ENCODE measurements at regions not wholly inside any gene's neighbourhood (a gene's known extent, or its start where the extent isn't known, plus 50 kb on each side); places are given as distances from the start of the nearest gene placed in this dataset.

DNA sequence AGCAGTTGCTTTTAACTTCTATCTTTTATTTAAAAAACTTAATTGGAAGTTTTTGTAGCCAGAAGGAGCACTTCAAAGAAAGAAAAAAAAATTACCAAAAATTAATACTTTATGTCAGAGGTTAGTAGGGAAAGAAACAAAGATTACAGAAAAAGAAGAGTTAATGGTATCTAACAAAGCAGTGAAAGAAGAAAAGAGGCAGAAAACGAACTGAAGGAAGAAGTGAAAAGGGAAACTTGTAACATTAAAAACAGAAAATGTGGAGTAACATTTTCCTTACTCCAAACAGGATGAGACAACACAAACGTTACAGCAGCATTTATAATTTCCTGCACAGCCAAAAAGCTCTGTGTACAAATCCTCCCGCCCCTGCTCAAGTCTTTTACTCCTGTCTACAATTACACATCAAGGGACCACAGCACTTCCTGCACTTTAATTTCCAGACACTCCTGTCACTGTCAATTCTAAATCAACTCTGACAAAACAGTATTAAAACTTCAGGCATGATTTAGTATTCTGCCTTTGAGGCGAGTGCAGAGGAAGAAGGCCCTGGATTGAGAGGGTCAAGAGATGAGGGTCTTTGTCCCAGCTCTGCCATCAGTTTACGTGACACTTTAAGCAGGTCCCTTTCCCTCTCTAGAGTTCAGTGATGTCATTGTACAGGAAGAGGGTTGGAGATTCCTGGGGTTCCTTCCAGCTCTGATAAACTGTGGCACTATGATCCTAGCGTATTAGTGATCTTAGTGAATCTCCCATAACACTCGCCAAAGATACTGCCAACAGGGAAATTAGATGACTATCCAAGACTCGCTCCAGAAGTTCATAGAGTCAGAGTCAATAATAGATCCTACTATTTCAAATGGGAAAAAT lies 53.2 kb upstream of the LSM14A start:
- TF ChIP-seq, protein P1, sequence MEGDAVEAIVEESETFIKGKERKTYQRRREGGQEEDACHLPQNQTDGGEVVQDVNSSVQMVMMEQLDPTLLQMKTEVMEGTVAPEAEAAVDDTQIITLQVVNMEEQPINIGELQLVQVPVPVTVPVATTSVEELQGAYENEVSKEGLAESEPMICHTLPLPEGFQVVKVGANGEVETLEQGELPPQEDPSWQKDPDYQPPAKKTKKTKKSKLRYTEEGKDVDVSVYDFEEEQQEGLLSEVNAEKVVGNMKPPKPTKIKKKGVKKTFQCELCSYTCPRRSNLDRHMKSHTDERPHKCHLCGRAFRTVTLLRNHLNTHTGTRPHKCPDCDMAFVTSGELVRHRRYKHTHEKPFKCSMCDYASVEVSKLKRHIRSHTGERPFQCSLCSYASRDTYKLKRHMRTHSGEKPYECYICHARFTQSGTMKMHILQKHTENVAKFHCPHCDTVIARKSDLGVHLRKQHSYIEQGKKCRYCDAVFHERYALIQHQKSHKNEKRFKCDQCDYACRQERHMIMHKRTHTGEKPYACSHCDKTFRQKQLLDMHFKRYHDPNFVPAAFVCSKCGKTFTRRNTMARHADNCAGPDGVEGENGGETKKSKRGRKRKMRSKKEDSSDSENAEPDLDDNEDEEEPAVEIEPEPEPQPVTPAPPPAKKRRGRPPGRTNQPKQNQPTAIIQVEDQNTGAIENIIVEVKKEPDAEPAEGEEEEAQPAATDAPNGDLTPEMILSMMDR (IDR thresholded peaks at IDR 0.05; ENCODE audit: extremely low read depth, missing control alignments), result no peak
- no peak for DNase-seq (ENCODE audit: low spot score)

- TF ChIP-seq, protein P1 (IDR thresholded peaks at IDR 0.05; ENCODE audit: extremely low read depth, missing control alignments), result no peak
- no peak for DNase-seq (ENCODE audit: low spot score)
Observed at GRCh38 chr19:34120141-34120540, 52.2 kb upstream of the LSM14A start.

DNA sequence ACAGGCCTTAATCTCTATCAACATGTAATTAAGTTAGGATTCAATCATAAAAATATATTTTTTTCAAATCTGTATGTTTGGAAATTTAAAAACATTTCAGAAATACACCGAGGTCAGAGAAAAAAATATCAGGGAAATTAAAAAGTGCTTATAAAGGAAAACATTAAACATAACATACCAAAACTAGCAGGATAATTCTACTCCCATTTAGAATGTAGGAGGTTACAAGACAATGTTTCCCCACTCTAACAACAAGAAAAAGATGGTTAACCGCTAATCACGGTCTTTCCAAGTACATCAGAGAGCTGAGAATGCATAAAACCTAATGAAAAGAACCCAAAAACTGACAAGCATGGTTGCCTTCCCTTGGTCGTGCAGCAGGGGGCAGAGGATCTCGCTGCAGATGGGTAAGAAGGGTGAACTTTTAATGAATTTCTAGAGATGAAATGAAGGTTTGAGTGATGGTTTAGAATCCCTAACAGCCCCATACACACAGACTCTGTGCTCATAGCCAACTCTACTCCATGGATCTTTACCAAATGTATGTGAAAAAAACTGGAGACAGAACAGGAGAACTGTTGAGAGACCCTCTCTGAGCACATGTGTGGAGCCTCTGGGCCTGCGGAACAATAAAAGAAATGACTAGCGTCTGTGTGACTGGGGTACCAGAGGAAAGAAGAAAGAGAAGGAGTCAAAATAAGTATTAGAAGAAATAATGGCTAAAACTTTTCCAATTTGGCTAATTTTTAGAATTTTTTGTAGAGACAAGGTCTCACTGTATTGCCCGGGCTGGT lies 51.3 kb upstream of the LSM14A start:
- TF ChIP-seq, protein P1 (IDR thresholded peaks at IDR 0.05; ENCODE audit: extremely low read depth, missing control alignments), result peak; percentile 54
- DNase-seq (ENCODE audit: low spot score), result peak; percentile 72
